HG02938 (cell line): ENCODE measurements at regions not wholly inside any gene's neighbourhood (a gene's known extent, or its start where the extent isn't known, plus 50 kb on each side); places are given as distances from the start of the nearest gene placed in this dataset.

ENCODE experiments used
- ATAC-seq: cut with Tn5 transposase; IDR thresholded peaks from one replicate; pipeline ENCODE4 v1.9.1; 2021; ENCODE audit warnings: mild to moderate bottlenecking, moderate library complexity; ENCODE audit not compliant: unreplicated experiment

DNA sequence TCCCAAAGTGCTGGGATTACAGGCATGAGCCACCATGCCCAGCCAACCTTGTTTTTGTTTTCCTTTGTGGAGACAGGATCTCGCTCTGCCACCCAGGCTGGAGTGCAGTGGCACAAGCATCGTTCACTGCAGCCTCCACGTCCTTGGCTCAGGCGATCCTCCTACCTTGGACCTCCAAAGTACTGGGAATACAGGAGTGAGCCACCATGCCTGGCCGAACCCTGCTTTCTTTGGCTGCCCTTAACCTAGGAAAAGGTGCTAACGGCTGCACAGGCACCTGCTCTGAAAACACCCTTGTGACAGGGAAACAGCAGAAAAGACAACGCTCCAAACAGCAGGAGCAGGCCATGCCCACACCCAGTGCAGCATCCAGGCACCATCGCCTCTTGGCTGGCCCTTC lies 71.9 kb downstream of the OAT start:
- no peak for ATAC-seq

DNA sequence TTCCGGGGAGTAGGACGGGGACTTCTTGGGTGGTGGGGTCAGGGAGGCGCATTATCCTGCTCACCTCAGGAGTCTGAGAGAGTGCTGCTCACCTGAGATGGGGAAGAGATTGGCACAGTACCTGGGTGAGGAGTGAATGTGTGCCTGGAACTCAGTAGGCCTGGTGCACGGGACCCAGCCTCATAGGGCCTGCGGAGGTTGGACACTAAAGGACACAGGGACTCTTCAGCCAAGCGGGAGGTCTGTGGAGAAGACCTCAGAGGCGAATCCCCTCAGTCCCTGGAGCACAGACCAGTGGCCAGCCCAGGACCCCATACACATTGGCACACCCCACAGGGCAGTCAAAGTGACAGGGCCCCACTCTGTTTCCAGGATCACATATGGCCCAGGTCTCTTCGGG lies 73.2 kb downstream of the OAT start:
- ATAC-seq = no peak

DNA sequence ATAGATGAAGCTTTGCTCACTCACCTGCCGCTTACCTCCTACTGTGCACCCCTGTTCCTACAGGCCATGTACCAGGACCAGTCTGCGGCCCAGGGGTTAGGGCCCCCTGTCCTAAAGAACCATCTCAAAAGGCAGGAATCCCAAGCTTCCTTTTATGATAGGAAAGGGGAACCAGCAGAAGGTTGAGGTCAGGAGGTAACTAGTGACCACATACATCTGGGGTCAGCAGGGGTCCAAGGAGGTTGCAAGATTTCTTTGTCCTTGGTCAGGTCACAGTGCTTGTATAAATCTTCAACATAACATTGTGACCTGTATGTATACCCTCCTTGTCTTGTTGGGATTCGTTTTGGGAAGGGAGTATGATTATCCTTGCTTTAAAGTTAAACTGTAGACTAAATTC lies 73.8 kb downstream of the OAT start:
- ATAC-seq = no peak

DNA sequence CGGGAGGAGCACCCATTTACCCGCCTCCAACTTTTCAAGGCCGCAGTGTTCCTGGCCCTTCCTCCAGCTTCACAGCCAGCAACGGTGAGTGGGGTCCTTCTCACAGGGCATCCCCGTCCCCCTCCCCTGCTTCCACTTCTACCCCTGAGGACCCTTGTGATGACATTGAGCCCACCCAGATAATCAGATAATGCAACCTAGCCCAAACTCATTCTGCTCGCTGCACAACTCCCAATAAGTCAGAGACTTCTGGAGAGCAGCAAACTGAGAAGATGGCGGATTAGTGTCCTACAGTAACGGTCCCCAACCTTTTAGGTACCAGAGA lies 74.5 kb downstream of the OAT start:
- ATAC-seq = no peak

DNA sequence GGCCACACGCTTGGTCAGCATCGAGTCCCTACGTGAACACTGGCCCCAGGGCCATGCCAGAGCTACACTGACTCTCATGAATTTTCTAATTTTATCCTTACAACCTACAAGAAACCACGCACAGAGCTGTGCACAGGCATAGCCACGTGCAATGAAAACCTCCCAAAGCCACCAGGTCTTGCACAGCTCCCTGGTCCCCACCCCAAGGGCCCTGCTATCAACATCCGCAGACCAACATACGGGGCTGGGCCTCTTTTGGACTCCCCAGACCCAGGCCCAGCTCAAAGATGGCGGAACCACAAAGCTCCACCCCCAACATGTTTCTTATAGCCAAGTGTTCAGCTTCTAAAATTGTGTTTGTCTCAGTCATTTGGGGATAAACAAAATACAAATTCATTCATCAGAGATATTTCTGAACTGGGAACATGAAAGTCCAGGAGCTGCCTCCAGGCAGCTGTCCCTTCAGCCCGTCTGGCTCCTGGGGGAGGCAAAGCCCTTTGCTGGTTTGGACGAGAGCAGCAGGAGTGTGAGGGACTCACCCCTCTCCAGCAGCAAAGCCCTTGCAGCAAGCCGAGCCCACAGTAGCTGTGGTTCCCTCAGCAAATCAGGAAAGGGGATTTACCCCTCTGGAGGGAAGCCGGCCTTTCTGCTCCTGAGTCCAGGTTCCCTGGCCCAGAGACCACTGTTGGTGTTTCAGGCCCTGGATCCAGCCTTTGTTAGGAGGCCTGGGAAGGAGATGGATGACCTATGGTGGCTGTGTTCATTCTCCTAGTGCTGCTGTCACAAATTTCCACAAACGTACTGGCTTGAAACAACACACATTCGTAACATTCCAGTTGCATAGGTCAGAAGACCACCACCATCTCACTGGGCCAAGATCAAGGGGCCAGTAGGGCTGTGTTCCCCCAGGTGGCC lies 75.1 kb downstream of the OAT start:
- no peak for ATAC-seq

DNA sequence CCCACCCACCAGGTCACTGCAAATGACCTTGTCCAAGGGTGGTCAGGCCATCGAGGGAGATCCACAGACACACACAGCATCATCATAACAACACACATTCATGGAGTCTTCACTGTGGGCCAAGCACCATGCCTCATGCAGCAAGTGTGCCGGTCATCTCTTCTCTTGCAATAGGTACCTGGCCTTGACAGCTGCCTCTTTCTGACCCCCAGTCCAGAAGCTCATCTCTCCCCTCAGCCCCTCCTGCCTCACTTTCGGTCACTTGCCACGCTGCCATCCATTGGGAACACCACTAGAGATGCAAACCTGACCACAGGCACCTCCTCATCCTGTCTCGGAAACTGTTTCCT lies 75.9 kb downstream of the OAT start:
- no peak for ATAC-seq

DNA sequence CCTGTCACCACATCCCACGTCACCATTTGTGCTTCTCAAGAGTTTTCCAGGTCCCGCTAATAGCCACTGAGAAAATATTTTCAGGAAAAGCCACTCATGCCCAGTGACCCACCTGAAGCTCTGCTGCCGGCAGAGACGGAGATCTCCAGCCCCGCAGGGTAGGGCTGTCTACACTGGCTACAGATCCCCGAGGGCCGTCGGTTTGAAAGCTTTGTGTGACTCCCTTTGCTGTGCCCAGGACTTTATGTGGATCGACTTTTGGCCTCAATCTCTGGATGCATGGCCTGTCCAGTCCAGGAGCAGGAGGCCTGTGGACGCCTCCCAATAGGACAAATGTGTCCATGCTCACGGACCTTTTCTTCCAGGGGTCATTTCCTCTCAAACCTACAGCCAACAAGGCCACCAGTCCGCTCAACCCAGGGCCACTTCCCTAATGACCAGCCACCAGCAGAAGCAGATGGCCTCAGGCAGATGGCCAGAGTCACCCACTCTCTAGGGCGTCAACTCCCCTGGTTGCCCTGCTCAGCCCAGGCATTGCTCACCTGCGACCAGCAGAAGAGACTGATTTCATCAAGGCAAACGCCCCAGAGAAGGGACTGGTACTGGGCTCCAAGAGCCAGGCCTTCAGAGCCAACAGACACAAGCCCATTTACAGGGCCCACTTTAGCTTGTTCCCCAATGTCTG lies 76.4 kb downstream of the OAT start:
- ATAC-seq = no peak

DNA sequence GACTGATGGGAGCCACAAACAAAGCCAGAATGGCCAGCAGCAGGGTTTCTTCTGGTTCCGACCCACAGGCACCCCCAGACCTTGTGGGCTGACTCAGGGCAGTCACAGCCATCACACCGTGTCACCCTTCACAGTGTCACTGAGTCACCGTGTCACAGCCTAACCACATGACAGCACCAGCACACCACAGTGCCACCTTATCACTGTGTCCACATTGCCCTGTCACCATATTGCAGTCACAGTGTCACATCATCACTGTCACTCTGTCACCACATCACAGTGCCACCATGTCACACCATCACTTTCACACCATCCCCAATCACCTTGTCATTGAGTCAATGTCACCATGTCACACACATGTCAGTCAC lies 77.0 kb downstream of the OAT start:
- no peak for ATAC-seq

DNA sequence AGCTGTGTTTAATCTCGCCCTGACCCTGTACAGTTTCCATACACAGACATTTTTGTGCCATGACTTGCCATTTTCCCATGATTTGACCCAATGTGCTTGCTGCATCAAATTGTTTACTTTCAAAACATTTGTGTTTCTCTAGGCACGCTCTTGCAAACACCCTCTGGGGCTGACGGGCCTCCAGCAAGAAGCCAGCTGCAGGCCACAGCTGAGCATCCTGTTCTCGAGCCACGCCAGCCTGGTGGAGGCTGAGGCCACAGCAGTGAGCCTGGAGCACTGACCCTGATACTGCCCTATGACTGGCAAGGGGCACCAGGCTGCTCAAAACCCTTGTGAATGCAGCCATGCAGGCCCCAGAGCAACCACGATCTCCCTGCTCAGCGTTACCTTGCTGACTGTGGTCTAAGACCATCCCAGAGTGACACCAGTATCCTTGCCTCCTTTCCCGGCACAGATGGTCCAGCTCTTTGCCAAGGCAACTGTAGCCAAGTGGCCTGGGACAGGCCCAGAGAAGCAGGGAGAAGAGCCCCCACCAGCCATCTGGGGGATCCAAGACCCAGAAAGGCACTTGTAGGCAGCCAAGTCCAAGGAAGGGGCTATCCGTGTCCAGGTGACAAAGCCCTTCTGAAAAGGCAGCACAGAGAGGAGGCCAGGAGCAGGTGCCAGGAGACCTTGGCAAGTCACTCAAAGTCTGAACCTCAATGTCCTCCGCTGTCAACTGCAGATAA lies 78.5 kb downstream of the OAT start:
- no peak for ATAC-seq

DNA sequence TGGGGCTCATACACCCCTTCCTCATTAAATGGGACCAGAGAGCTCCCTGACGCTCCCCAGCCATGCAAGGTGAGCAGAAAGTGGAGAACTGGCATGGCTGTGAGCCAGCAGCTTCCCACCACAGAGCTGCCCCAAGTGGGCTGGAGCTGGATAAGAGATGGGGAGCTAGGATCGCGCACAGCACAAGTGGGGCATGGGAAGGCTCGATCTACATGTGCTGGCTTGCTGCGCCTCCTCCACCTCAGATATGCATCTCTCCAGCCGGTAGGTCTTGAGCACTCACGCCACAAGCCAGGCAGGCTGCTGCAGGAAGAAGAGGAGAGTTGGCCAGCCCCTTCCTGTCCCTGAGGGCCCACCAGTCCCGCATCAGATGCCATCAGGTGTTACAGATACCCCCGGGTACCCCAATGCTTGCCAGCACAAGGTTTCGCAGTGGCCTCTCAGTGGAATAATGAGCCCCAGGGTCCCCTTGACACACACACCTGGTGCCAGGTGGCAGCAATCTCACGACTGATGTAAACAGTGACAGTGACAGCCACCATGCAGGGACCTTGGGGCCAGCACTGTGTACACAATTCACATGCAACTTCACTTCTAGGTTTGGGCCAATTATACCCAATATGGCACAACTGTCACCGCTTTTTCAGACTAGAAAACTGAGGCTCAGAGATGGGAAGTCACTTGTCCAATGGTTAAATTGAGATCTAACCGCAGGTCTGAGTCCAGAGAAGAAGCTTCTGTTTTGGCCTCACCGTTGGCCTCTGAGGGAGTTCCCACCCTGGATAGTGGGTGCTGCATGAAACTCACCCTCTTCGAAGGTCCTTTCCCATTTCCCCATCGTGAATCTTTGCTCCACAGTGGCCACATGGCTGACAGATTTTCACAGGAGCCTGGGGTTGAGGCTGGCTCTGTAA lies 79.3 kb downstream of the OAT start:
- ATAC-seq = no peak

DNA sequence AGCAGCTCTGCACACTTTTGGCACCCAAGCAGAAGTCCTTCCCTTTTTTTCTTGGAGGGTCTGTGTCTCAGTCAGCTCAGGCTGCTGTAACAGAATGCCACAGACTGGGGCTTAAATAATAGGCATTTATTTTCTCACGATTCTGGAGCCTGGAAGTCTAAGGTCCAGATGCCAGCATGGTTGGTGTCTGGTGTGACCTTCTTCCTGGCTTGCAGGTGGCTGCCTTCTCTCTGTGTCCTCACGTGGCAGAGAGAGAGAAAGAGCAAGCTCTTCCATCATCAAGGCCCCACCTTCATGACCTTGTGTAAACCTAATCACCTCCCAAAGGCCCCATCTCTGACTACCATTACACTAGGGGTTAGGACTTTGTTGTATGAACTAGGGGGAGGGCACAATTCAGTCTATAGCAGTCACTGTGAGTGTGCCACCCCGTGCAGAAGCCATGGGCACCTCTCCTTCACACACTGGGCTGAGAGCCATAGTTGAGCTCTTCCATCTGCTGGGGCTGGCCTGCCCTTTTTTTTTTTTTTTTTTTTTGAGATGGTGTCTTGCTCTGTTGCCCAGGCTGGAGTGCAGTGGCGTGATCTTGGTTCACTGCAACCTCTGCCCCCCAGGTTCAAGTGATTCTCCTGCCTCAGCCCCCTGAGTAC lies 80.3 kb downstream of the OAT start:
- no peak for ATAC-seq

DNA sequence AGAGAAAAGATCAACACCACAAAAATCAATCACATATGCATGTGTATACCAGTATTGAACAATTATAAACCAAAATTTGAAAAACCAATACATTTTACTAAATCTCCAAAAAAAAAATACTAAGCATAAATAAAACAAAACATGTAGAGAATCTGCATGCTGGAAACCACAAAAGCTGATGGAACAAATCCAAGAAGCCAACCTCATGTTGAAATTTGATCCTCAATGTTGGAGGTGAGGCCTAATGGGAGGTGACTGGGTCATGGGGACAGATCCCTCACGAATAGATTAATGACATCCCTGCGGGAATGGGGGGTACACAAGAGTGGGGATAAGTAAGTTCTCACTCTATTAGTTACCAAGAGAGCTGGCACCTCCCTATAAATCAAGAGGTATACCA lies 82.5 kb downstream of the OAT start:
- ATAC-seq = no peak

DNA sequence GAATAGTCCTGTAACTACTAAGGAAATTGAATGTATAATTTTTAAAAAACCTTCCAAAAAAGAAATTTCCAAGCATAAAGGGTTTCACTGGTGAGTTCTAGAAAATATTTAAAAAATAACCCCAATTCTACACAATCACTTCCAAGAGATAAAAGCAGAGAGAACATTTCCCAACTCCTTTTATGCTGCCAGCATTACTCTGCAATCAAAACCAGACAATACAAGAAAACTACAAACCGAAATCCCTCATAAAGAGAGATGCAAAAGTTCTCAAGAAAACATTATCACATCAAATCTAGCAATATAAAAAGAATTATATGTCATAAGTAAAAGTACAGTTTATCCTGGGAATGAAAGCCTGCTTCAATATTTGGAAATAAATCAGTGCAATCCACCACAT lies 84.8 kb downstream of the OAT start:
- no peak for ATAC-seq

DNA sequence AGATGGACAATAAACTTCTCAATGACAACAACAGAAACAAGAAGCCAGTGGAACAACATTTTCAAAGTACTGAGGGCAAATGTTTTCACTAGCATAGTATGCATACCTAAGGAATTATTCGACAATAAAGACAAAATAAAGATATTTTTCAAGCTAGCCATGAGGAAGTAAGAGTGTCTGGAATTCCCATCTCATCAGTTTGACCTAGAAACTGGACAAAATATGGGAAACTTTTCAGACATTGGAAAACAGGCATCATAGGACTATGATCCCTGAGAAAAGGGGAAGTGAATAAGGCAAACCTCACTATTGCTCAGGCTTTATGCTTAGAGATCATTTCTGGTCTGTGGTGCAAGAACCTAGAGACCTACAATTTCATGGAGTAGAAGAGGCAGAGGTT lies 86.3 kb downstream of the OAT start:
- ATAC-seq = no peak

DNA sequence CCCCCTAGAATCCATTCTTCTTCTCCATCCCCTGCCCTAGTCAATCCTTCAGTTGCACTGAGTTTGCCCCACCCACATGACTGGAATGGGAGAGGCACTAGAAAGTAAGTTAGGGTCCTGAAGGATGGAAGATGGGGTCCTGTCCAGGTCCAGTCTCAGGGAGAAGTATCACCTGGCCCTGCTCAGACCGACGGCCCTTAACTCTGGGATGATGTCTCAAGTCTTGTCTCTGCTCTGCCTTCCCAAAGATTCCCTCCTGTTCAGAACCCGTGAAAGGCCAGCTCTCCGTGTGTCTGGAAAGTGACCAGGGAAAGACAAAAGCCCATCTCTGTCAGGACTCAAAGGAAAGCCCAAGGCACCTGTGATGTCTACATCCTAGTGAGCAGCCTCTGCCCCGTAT lies 88.8 kb downstream of the OAT start:
- ATAC-seq = no peak

DNA sequence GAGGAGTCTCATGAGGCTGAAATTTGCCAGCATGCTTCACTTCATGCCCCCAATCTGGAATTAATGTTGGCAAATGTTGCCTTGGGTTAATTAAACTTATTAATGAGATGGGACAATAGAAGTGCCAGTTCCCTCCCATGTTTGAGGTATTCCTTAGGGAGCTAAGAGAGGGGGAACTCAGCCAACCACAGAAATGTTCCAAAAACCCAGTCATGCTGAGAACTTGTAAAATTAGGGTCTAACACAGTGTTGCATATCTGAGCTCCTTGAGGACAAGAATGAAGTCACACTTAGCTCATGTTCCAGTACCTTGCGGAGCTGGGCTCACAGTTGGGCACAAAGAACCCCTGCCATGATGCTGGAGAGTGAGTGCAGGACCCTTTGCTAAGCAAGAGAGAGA lies 89.4 kb downstream of the OAT start:
- ATAC-seq = no peak

DNA sequence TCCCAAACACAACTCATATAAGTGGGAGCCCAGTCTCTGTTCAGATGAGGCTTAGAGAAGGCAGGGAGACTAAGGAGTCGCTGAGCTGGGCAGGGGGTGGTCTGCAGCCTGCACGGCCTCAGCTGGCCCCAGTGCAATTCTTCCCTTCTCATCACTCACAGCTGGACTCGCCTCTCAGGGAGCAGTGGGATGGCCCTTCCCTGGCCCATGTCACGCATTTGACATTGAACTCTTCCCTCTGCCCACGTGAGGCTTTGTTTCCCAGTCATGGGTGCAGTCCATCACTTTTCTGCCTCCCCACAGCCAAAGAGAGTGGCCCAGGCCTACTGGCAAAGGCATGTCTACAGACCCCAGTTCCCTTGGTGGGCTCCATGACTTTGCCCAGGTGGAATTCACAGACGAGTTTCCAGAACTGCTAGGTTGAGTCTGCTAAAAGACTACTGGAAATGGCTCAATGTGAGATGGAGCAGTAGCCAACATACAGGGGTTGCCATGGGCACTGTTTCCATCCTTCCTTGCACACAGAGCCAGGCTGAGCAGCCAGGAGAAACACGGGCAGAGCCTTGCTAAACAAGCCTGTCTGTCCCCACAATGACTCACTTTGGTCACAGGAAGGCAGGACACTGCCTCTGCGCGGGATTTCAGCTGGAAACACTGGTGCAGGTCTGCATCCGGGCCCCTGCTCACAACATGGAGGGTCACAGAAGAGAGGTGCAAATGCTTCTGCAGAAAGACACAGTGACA lies 90.1 kb downstream of the OAT start:
- no peak for ATAC-seq

DNA sequence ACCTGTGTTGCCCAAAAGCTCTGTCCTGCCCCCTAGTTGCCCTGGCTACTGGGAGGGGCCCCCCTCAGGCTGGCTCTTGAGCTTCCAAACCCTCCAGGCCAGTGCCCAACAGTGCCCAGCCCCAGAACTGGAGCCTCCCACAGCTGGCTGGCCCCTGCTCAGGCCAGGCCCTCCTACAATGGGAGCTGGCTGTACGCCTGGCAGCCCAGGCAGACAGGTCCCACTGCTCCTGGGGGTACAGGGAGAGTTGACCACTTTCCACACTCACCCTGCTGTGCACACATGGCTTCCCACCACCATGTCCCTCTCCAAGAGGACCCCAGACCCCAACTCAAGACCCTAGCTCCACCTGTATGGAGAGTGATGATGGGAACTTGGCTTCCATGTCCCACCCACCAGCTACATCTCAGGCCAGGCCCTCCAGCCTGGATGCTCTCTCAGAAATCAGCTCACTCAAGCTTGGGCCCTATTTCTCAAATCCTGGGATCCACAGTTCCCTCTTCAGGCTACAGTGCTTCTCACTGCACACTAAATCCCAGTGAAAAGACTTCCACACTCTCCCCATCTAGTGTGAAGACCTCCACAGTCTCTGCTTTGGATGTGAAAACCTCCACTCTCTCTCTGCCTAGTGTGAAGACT lies 92.6 kb downstream of the OAT start:
- no peak for ATAC-seq

DNA sequence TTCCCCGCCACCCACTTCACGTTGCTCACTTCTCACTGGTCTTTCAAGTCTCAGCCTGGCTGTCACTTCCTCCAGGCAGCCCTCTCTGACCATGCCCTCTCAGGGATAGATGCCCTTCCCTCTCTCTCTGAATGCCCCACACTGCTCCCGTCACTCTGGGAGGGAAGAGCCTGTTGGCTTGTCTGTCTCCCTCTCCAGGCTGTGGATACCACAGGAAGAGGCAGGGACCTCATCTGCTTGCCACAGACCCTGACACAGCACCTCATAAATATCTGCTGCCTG lies 93.1 kb downstream of the OAT start:
- ATAC-seq = no peak
